NOMO-1 treated with dmso at 0.1 percent for 144 hours (cell line): ENCODE measurements at regions not wholly inside any gene's neighbourhood (a gene's known extent, or its start where the extent isn't known, plus 50 kb on each side); places are given as distances from the start of the nearest gene placed in this dataset.
"Not testable (repeated sequence)": the region's sequence is repeated elsewhere in the genome, so short reads cannot be mapped to it uniquely, and the experiment has no call there.

Experiments
- DNase-seq: peaks from one replicate; lab custom pipeline; 2025; ENCODE audit not compliant: unreplicated experiment; lab: John Stamatoyannopoulos, UW

GRCh38 chr16:76716251-76716650 lies 439.1 kb downstream of the CNTNAP4 start:
- DNase-seq: not testable (repeated sequence)

- no peak for DNase-seq
Measured at GRCh38 chr16:76724181-76724580, 447.0 kb downstream of the CNTNAP4 start.

GRCh38 chr16:76729525-76729924 lies 452.3 kb downstream of the CNTNAP4 start:
- DNase-seq: no peak

GRCh38 chr16:76732894-76733293 lies 455.7 kb downstream of the CNTNAP4 start:
- DNase-seq: no peak

- DNase-seq: no peak
Measured at GRCh38 chr16:76741623-76742022, 449.4 kb upstream of the MON1B start.

- no peak for DNase-seq
Measured at GRCh38 chr16:76748461-76749348, 442.3 kb upstream of the MON1B start.

GRCh38 chr16:76749780-76750375 lies 441.1 kb upstream of the MON1B start:
- DNase-seq: no peak

GRCh38 chr16:76755496-76755895 lies 435.5 kb upstream of the MON1B start:
- DNase-seq: no peak

GRCh38 chr16:76756423-76756822 lies 434.6 kb upstream of the MON1B start:
- DNase-seq: no peak

GRCh38 chr16:76756951-76757350 lies 434.0 kb upstream of the MON1B start:
- DNase-seq: no peak

GRCh38 chr16:76766538-76766937 lies 424.5 kb upstream of the MON1B start:
- DNase-seq: no peak

- DNase-seq: no peak
Measured at GRCh38 chr16:76768316-76768715, 422.7 kb upstream of the MON1B start.

GRCh38 chr16:76768948-76769347 lies 422.0 kb upstream of the MON1B start:
- no peak for DNase-seq

GRCh38 chr16:76771216-76771615 lies 419.8 kb upstream of the MON1B start:
- no peak for DNase-seq

GRCh38 chr16:76777721-76778465 lies 413.1 kb upstream of the MON1B start:
- no peak for DNase-seq

- no peak for DNase-seq
Measured at GRCh38 chr16:76780556-76780955, 410.4 kb upstream of the MON1B start.

GRCh38 chr16:76784530-76784929 lies 406.5 kb upstream of the MON1B start:
- no peak for DNase-seq

GRCh38 chr16:76787394-76787793 lies 403.6 kb upstream of the MON1B start:
- no peak for DNase-seq

- no peak for DNase-seq
Measured at GRCh38 chr16:76791151-76791550, 399.8 kb upstream of the MON1B start.

GRCh38 chr16:76796416-76796815 lies 394.6 kb upstream of the MON1B start:
- no peak for DNase-seq

- DNase-seq: no peak
Measured at GRCh38 chr16:76796978-76797377, 394.0 kb upstream of the MON1B start.

- DNase-seq: no peak
Measured at GRCh38 chr16:76797457-76797856, 393.5 kb upstream of the MON1B start.
